C4-2B (cell line): ENCODE measurements at regions not wholly inside any gene's neighbourhood (a gene's known extent, or its start where the extent isn't known, plus 50 kb on each side); places are given as distances from the start of the nearest gene placed in this dataset.

Experiments
- H3K27ac ChIP-seq: fragments of 450-650 bp; 2 replicates; pipeline ENCODE4 v1.5.1; 2017
- CTCF ChIP-seq: fragments of 450-650 bp; conservative IDR thresholded peaks from 2 replicates; pipeline ENCODE4 v1.5.1; 2017; ENCODE audit warnings: mild to moderate bottlenecking
- ZFX ChIP-seq: fragments of 450-650 bp; IDR thresholded peaks from 2 replicates; pipeline ENCODE4 v1.6.1; 2017

GRCh38 chr2:40043641-40044040, 264.6 kb upstream of the THUMPD2 start:
- TF ChIP-seq CTCF (no peak), ZFX (no peak)
- no peak overlapping the region for H3K27ac ChIP-seq

GRCh38 chr2:40043191-40043590, 264.1 kb upstream of the THUMPD2 start:
- TF ChIP-seq ZFX (no peak), CTCF (no peak)
- no peak overlapping the region for H3K27ac ChIP-seq

GRCh38 chr2:40041422-40042382, 262.6 kb upstream of the THUMPD2 start:
- TF ChIP-seq ZFX (no peak), CTCF (no peak)
- H3K27ac ChIP-seq: no peak overlapping the region

GRCh38 chr2:40039549-40039948, 260.5 kb upstream of the THUMPD2 start:
- TF ChIP-seq CTCF (no peak), ZFX (no peak)
- H3K27ac ChIP-seq: no peak overlapping the region

- H3K27ac ChIP-seq: no peak overlapping the region
Observed at GRCh38 chr2:40038646-40039045, 259.6 kb upstream of the THUMPD2 start.

GRCh38 chr2:40037303-40037702, 258.2 kb upstream of the THUMPD2 start:
- H3K27ac ChIP-seq: no peak overlapping the region
- no peak for TF ChIP-seq CTCF
- no peak for TF ChIP-seq ZFX

More at GRCh38 chr2:40038646-40039045, 259.6 kb upstream of the THUMPD2 start:
- TF ChIP-seq CTCF (no peak), ZFX (no peak)

- no peak for TF ChIP-seq ZFX
- TF ChIP-seq CTCF: no peak
- H3K27ac ChIP-seq: no peak overlapping the region
Observed at GRCh38 chr2:40036241-40036640, 257.2 kb upstream of the THUMPD2 start.
